ENCODE measurements at regions not wholly inside any gene's neighbourhood (a gene's known extent, or its start where the extent isn't known, plus 50 kb on each side); places are given as distances from the start of the nearest gene placed in this dataset.

- no peaks in the 10 kb centered on the region for H3K36me3 Mint-ChIP-seq (ENCODE audit: low read depth, unreplicated experiment)
- no peaks in the 10 kb centered on the region for H3K4me1 Mint-ChIP-seq (ENCODE audit: low read depth, unreplicated experiment)
- Histone ChIP-seq H3K9me3 (ENCODE audit: insufficient read depth, low read depth, low read length) (peaks cover 13% of the 10 kb centered on the region), H3K4me2 (ENCODE audit: low read length) (no peak overlapping the region), H2AFZ (ENCODE audit: low read depth, low read length) (no peak overlapping the region), H3K9ac (ENCODE audit: low read length) (no peak overlapping the region), H3K4me3 (ENCODE audit: insufficient read depth, low read depth, low read length) (no peak overlapping the region), H3K27me3 (ENCODE audit: insufficient read depth, low read length) (no peaks in the 10 kb centered on the region), H3K27ac (ENCODE audit: low read depth, low read length) (no peak overlapping the region), H3K36me3 (ENCODE audit: insufficient read depth, low read length) (no peaks in the 10 kb centered on the region), H4K20me1 (ENCODE audit: insufficient read depth, low read length) (no peaks in the 10 kb centered on the region), H3K4me1 (ENCODE audit: insufficient read depth, low read length) (no peaks in the 10 kb centered on the region), H3K79me2 (ENCODE audit: insufficient read depth, low read length) (no peaks in the 10 kb centered on the region)
- DNase-seq (ENCODE audit: low read depth) = no peak
- peaks cover 41% of the 10 kb centered on the region for H3K27me3 Mint-ChIP-seq (ENCODE audit: low read depth, unreplicated experiment)
- FAIRE-seq = no peak
- H3K27ac Mint-ChIP-seq (ENCODE audit: unreplicated experiment) = no peak overlapping the region
- peaks cover 3% of the 10 kb centered on the region for H3K9me3 Mint-ChIP-seq (ENCODE audit: unreplicated experiment)
- no peak for TF ChIP-seq CTCF (IDR thresholded peaks at IDR 0.05; ENCODE audit: insufficient read depth, low read depth, low read length)
- TF ChIP-seq EZH2 (IDR thresholded peaks at IDR 0.05; ENCODE audit: insufficient read depth, low read length) = no peak
- H3K4me3 Mint-ChIP-seq (ENCODE audit: unreplicated experiment) = no peak overlapping the region
These were observed 203.8 kb upstream of the CDH4 start for GRCh38 chr20:61048302-61048701.

GRCh38 chr20:61049684-61050083 lies 202.4 kb upstream of the CDH4 start:
- no peak for TF ChIP-seq EZH2 (IDR thresholded peaks at IDR 0.05; ENCODE audit: insufficient read depth, low read length)
- TF ChIP-seq CTCF (IDR thresholded peaks at IDR 0.05; ENCODE audit: insufficient read depth, low read depth, low read length) = no peak
- Histone ChIP-seq H3K9me3 (ENCODE audit: insufficient read depth, low read depth, low read length) (peaks cover 10% of the 10 kb centered on the region), H3K4me2 (ENCODE audit: low read length) (no peak overlapping the region), H3K79me2 (ENCODE audit: insufficient read depth, low read length) (no peaks in the 10 kb centered on the region), H2AFZ (ENCODE audit: low read depth, low read length) (no peak overlapping the region), H3K4me3 (ENCODE audit: insufficient read depth, low read depth, low read length) (no peak overlapping the region), H3K36me3 (ENCODE audit: insufficient read depth, low read length) (no peaks in the 10 kb centered on the region), H3K4me1 (ENCODE audit: insufficient read depth, low read length) (no peaks in the 10 kb centered on the region), H3K27ac (ENCODE audit: low read depth, low read length) (no peak overlapping the region), H3K9ac (ENCODE audit: low read length) (no peak overlapping the region), H4K20me1 (ENCODE audit: insufficient read depth, low read length) (no peaks in the 10 kb centered on the region), H3K27me3 (ENCODE audit: insufficient read depth, low read length) (no peaks in the 10 kb centered on the region)
- Mint-ChIP-seq H3K4me1 (ENCODE audit: low read depth, unreplicated experiment) (no peaks in the 10 kb centered on the region), H3K9me3 (ENCODE audit: unreplicated experiment) (peaks cover 3% of the 10 kb centered on the region), H3K27ac (ENCODE audit: unreplicated experiment) (no peak overlapping the region), H3K4me3 (ENCODE audit: unreplicated experiment) (no peak overlapping the region), H3K27me3 (ENCODE audit: low read depth, unreplicated experiment) (peaks cover 50% of the 10 kb centered on the region), H3K36me3 (ENCODE audit: low read depth, unreplicated experiment) (no peaks in the 10 kb centered on the region)
- FAIRE-seq (no peak), DNase-seq (ENCODE audit: low read depth) (no peak)

GRCh38 chr20:61050336-61050890 lies 201.6 kb upstream of the CDH4 start:
- Histone ChIP-seq H3K27ac (ENCODE audit: low read depth, low read length) (no peak overlapping the region), H3K27me3 (ENCODE audit: insufficient read depth, low read length) (no peaks in the 10 kb centered on the region), H3K9me3 (ENCODE audit: insufficient read depth, low read depth, low read length) (peaks cover 4% of the 10 kb centered on the region), H3K4me2 (ENCODE audit: low read length) (no peak overlapping the region), H3K36me3 (ENCODE audit: insufficient read depth, low read length) (no peaks in the 10 kb centered on the region), H2AFZ (ENCODE audit: low read depth, low read length) (no peak overlapping the region), H3K79me2 (ENCODE audit: insufficient read depth, low read length) (no peaks in the 10 kb centered on the region), H3K4me3 (ENCODE audit: insufficient read depth, low read depth, low read length) (no peak overlapping the region), H4K20me1 (ENCODE audit: insufficient read depth, low read length) (no peaks in the 10 kb centered on the region), H3K9ac (ENCODE audit: low read length) (no peak overlapping the region), H3K4me1 (ENCODE audit: insufficient read depth, low read length) (no peaks in the 10 kb centered on the region)
- FAIRE-seq (no peak), DNase-seq (ENCODE audit: low read depth) (no peak)
- H3K27ac Mint-ChIP-seq (ENCODE audit: unreplicated experiment) = no peak overlapping the region
- no peaks in the 10 kb centered on the region for H3K4me1 Mint-ChIP-seq (ENCODE audit: low read depth, unreplicated experiment)
- H3K9me3 Mint-ChIP-seq (ENCODE audit: unreplicated experiment) = peaks cover 3% of the 10 kb centered on the region
- H3K4me3 Mint-ChIP-seq (ENCODE audit: unreplicated experiment) = no peak overlapping the region
- H3K36me3 Mint-ChIP-seq (ENCODE audit: low read depth, unreplicated experiment) = no peaks in the 10 kb centered on the region
- H3K27me3 Mint-ChIP-seq (ENCODE audit: low read depth, unreplicated experiment) = peaks cover 57% of the 10 kb centered on the region
- TF ChIP-seq CTCF (IDR thresholded peaks at IDR 0.05; ENCODE audit: insufficient read depth, low read depth, low read length) (no peak), EZH2 (IDR thresholded peaks at IDR 0.05; ENCODE audit: insufficient read depth, low read length) (no peak)

All from astrocyte (in vitro differentiated cells and primary cell).